ENCODE measurements at regions not wholly inside any gene's neighbourhood (a gene's known extent, or its start where the extent isn't known, plus 50 kb on each side); places are given as distances from the start of the nearest gene placed in this dataset.
"Not testable (repeated sequence)": the region's sequence is repeated elsewhere in the genome, so short reads cannot be mapped to it uniquely, and the experiment has no call there.

GRCh38 chr10:60525716-60526585 is 136.3 kb upstream of the ANK3 start:
- H3K27ac ChIP-seq, result no peak overlapping the region
- ATAC-seq (no peak), DNase-seq (no peak)
- H3K4me3 ChIP-seq, result no peak overlapping the region
- intact Hi-C loops (cut with DNase I), result no loop called here
- no peaks in the 10 kb centered on the region for H3K36me3 ChIP-seq
- no peaks in the 10 kb centered on the region for H3K9me3 ChIP-seq
- TF ChIP-seq CTCF (IDR thresholded peaks at IDR 0.05), result no peak
- H3K4me1 ChIP-seq, result no peaks in the 10 kb centered on the region
- no peaks in the 10 kb centered on the region for H3K27me3 ChIP-seq

- no peak for ATAC-seq
- no peak for DNase-seq
- intact Hi-C loops (cut with DNase I), result no loop called here
- no peak overlapping the region for H3K27ac ChIP-seq
- H3K9me3 ChIP-seq, result no peaks in the 10 kb centered on the region
- no peaks in the 10 kb centered on the region for H3K36me3 ChIP-seq
- no peak for TF ChIP-seq CTCF (IDR thresholded peaks at IDR 0.05)
- no peaks in the 10 kb centered on the region for H3K27me3 ChIP-seq
- no peak overlapping the region for H3K4me3 ChIP-seq
- no peaks in the 10 kb centered on the region for H3K4me1 ChIP-seq
These were observed 134.9 kb upstream of the ANK3 start for GRCh38 chr10:60524541-60524940.

GRCh38 chr10:60523371-60523770 is 133.7 kb upstream of the ANK3 start:
- H3K4me3 ChIP-seq; H3K4me1 ChIP-seq; intact Hi-C loops (cut with DNase I); H3K27ac ChIP-seq; H3K9me3 ChIP-seq; H3K27me3 ChIP-seq; H3K36me3 ChIP-seq; ATAC-seq; DNase-seq: not testable (repeated sequence)

GRCh38 chr10:60522617-60523016 is 132.9 kb upstream of the ANK3 start:
- ATAC-seq, result no peak
- no peaks in the 10 kb centered on the region for H3K4me1 ChIP-seq
- intact Hi-C loops (cut with DNase I), result no loop called here
- H3K4me3 ChIP-seq, result no peak overlapping the region
- H3K36me3 ChIP-seq, result no peaks in the 10 kb centered on the region
- no peak for DNase-seq
- no peaks in the 10 kb centered on the region for H3K9me3 ChIP-seq
- TF ChIP-seq CTCF (IDR thresholded peaks at IDR 0.05), result no peak
- H3K27me3 ChIP-seq, result no peaks in the 10 kb centered on the region
- no peak overlapping the region for H3K27ac ChIP-seq

GRCh38 chr10:60521974-60522405 is 132.3 kb upstream of the ANK3 start:
- no peak for TF ChIP-seq CTCF (IDR thresholded peaks at IDR 0.05)
- H3K4me3 ChIP-seq, result no peak overlapping the region
- no peak for DNase-seq
- no peaks in the 10 kb centered on the region for H3K36me3 ChIP-seq
- intact Hi-C loops (cut with DNase I), result no loop called here
- no peak overlapping the region for H3K27ac ChIP-seq
- no peaks in the 10 kb centered on the region for H3K27me3 ChIP-seq
- no peaks in the 10 kb centered on the region for H3K9me3 ChIP-seq
- no peaks in the 10 kb centered on the region for H3K4me1 ChIP-seq
- ATAC-seq, result no peak

- Histone ChIP-seq H3K36me3 (no peaks in the 10 kb centered on the region), H3K4me1 (no peaks in the 10 kb centered on the region), H3K27ac (no peak overlapping the region), H3K9me3 (no peaks in the 10 kb centered on the region), H3K4me3 (no peak overlapping the region), H3K27me3 (no peaks in the 10 kb centered on the region)
- ATAC-seq, result no peak
- no peak for DNase-seq
- no peak for TF ChIP-seq CTCF (IDR thresholded peaks at IDR 0.05)
- intact Hi-C loops (cut with DNase I), result no loop called here
These were observed 129.1 kb upstream of the ANK3 start for GRCh38 chr10:60518745-60519144.
